AG04449 (cell line): ENCODE measurements at regions not wholly inside any gene's neighbourhood (a gene's known extent, or its start where the extent isn't known, plus 50 kb on each side); places are given as distances from the start of the nearest gene placed in this dataset.

Experiments used
- CTCF ChIA-PET: fragments of 350-600 bp; formaldehyde crosslinking; extraction: SDS; loops from one replicate; lab custom pipeline; 2021; ENCODE audit warnings: antibody characterized with exemption; lab: Yijun Ruan, JAX
- POLR2A ChIA-PET: fragments of 400-600, 350-600 bp; formaldehyde crosslinking; extraction: SDS; loops from one replicate; lab custom pipeline; 2020; ENCODE audit warnings: antibody characterized with exemption, inconsistent platforms; lab: Yijun Ruan, JAX
- DNase-seq: peaks from one replicate; pipeline ENCODE4 v3.0.0-alpha.2; 2010; ENCODE audit warnings: low read depth, low spot score
- H3K4me3 ChIP-seq: 2 replicates; pipeline ENCODE4 v1.5.1; 2011; ENCODE audit warnings: low read depth, mild to moderate bottlenecking, control low read depth, low read length
- CTCF ChIP-seq: IDR thresholded peaks from one replicate; pipeline ENCODE4 v1.5.1; 2011; ENCODE audit warnings: mild to moderate bottlenecking, moderate library complexity, low read length, control low read depth, inconsistent platforms; ENCODE audit not compliant: insufficient read depth; ENCODE audit errors: missing control alignments

- TF ChIP-seq CTCF, result no peak
- ChIA-PET POLR2A (no interaction called here), CTCF (no interaction called here)
- no peak for DNase-seq
- no peak overlapping the region for H3K4me3 ChIP-seq
Observed at GRCh38 chr2:52396836-52397235, 1364.9 kb upstream of the NRXN1 start.

GRCh38 chr2:52395912-52396311 lies 1364.0 kb upstream of the NRXN1 start:
- ChIA-PET POLR2A (no interaction called here), CTCF (no interaction called here)
- TF ChIP-seq CTCF, result no peak
- peak; percentile 45 for DNase-seq
- H3K4me3 ChIP-seq, result no peak overlapping the region

- DNase-seq, result peak; percentile 5
- H3K4me3 ChIP-seq, result no peak overlapping the region
- no peak for TF ChIP-seq CTCF
- POLR2A ChIA-PET, result no interaction called here
- CTCF ChIA-PET, result no interaction called here
Observed at GRCh38 chr2:52391621-52392020, 1359.7 kb upstream of the NRXN1 start.

- no peak for TF ChIP-seq CTCF
- CTCF ChIA-PET, result no interaction called here
Observed at GRCh38 chr2:52390651-52391050, 1358.7 kb upstream of the NRXN1 start.

GRCh38 chr2:52387937-52388590 lies 1356.1 kb upstream of the NRXN1 start:
- ChIA-PET CTCF (no interaction called here), POLR2A (no interaction called here)
- DNase-seq, result no peak
- TF ChIP-seq CTCF, result no peak
- no peak overlapping the region for H3K4me3 ChIP-seq

More at GRCh38 chr2:52390651-52391050, 1358.7 kb upstream of the NRXN1 start:
- H3K4me3 ChIP-seq, result no peak overlapping the region
- POLR2A ChIA-PET, result no interaction called here
- peak; percentile 14 for DNase-seq

- DNase-seq, result no peak
- CTCF ChIA-PET, result no interaction called here
- TF ChIP-seq CTCF, result no peak
- no peak overlapping the region for H3K4me3 ChIP-seq
- POLR2A ChIA-PET, result no interaction called here
Observed at GRCh38 chr2:52386433-52387030, 1354.6 kb upstream of the NRXN1 start.
